ENCODE measurements at regions not wholly inside any gene's neighbourhood (a gene's known extent, or its start where the extent isn't known, plus 50 kb on each side); places are given as distances from the start of the nearest gene placed in this dataset. TPM values are rescaled to one million over a fixed set of nuclear protein-coding genes. Genes with fewer than 3 reads are reported as not detected.

- Histone ChIP-seq H3K4me3 (no peak overlapping the region), H3K27ac (no peak overlapping the region), H3K27me3 (no peaks in the 10 kb centered on the region), H3K4me1 (no peaks in the 10 kb centered on the region), H3K36me3 (no peaks in the 10 kb centered on the region), H3K9me3 (no peaks in the 10 kb centered on the region)
- DNase-seq, result no peak
- TF ChIP-seq CTCF (IDR thresholded peaks at IDR 0.05) (no peak), POLR2A (IDR thresholded peaks at IDR 0.05) (no peak)
- intact Hi-C loops (cut with DNase I; ENCODE audit: low total_unique reads), result no loop called here
These were observed 52.8 kb upstream of the HNRNPU start for GRCh38 chr1:244917073-244917670.

- Histone ChIP-seq H3K4me3 (no peak overlapping the region), H3K9me3 (no peaks in the 10 kb centered on the region), H3K4me1 (no peaks in the 10 kb centered on the region), H3K27ac (no peak overlapping the region), H3K36me3 (no peaks in the 10 kb centered on the region), H3K27me3 (no peaks in the 10 kb centered on the region)
- no peak for TF ChIP-seq POLR2A (IDR thresholded peaks at IDR 0.05)
- TF ChIP-seq CTCF (IDR thresholded peaks at IDR 0.05), result no peak
- DNase-seq, result no peak
- intact Hi-C loops (cut with DNase I; ENCODE audit: low total_unique reads), result no loop called here
These were observed 51.4 kb upstream of the HNRNPU start for GRCh38 chr1:244915736-244916135.

GRCh38 chr1:244914761-244915160, 50.4 kb upstream of the HNRNPU start:
- H3K36me3 ChIP-seq, result no peaks in the 10 kb centered on the region
- H3K9me3 ChIP-seq, result no peaks in the 10 kb centered on the region
- no peak overlapping the region for H3K27ac ChIP-seq
- DNase-seq, result no peak
- no peak overlapping the region for H3K4me3 ChIP-seq
- intact Hi-C loops (cut with DNase I; ENCODE audit: low total_unique reads), result no loop called here
- no peaks in the 10 kb centered on the region for H3K4me1 ChIP-seq
- no peaks in the 10 kb centered on the region for H3K27me3 ChIP-seq
- TF ChIP-seq CTCF (IDR thresholded peaks at IDR 0.05) (no peak), POLR2A (IDR thresholded peaks at IDR 0.05) (no peak)

Small RNAs in the stretch of these regions (small RNA-seq; reads per million reads assigned to genes)
- not detected for gene RNU6-1089P
- gene RNU6-947P, result not detected
- gene RNU6-999P, result not detected
